ENCODE measurements at regions not wholly inside any gene's neighbourhood (a gene's known extent, or its start where the extent isn't known, plus 50 kb on each side); places are given as distances from the start of the nearest gene placed in this dataset.

DNA sequence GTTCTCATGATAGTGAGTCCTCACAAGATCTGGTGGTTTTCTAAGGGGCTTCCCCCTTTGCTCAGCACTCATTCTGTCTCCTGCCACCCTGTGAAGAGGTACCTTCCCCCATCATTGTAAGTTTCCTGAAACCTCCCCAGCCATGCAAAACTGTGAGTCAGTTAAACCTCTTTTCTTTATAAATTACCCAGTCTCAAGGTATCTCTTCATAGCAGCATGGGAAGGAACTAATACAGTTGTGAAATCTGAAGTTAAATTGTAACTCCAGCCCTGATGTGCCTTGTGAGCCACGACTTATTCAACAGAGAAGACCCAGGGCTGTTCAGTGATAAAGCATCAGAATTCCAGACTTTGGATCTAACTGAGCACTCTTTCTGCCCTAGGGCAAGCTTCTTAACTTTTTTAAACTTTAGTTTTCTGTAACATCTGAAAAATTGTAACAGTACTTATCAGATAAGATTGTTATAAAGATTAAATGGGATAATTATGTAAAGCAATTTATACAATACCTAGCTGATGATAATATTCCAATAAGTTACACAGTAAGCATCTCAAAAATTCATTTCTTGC, 220.0 kb downstream of the TRPC6 start:
- TF ChIP-seq JUN (IDR thresholded peaks at IDR 0.05; ENCODE audit: borderline replicate concordance, insufficient read depth, insufficient read length, low read depth) (no peak), MYC (IDR thresholded peaks at IDR 0.05; ENCODE audit: low read depth, low read length) (no peak), EZH2 (IDR thresholded peaks at IDR 0.05; ENCODE audit: borderline replicate concordance, low read depth, low read length, severe bottlenecking) (no peak), GATA2 (IDR thresholded peaks at IDR 0.05; ENCODE audit: insufficient read depth, insufficient read length, low read depth, low read length) (no peak), POLR2A (IDR thresholded peaks at IDR 0.05; ENCODE audit: low read depth, low read length) (no peak), FOS (IDR thresholded peaks at IDR 0.05; ENCODE audit: borderline replicate concordance, insufficient read depth, low read length) (no peak)
- TF ChIP-seq, protein P1, sequence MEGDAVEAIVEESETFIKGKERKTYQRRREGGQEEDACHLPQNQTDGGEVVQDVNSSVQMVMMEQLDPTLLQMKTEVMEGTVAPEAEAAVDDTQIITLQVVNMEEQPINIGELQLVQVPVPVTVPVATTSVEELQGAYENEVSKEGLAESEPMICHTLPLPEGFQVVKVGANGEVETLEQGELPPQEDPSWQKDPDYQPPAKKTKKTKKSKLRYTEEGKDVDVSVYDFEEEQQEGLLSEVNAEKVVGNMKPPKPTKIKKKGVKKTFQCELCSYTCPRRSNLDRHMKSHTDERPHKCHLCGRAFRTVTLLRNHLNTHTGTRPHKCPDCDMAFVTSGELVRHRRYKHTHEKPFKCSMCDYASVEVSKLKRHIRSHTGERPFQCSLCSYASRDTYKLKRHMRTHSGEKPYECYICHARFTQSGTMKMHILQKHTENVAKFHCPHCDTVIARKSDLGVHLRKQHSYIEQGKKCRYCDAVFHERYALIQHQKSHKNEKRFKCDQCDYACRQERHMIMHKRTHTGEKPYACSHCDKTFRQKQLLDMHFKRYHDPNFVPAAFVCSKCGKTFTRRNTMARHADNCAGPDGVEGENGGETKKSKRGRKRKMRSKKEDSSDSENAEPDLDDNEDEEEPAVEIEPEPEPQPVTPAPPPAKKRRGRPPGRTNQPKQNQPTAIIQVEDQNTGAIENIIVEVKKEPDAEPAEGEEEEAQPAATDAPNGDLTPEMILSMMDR (IDR thresholded peaks at IDR 0.05; ENCODE audit: extremely low read depth in 1 of 2, insufficient read depth in 1 of 2, low read depth in 1 of 2, low read length in 2 of 2), result no peak
- Histone ChIP-seq H3K27ac (ENCODE audit: insufficient read depth, low read depth, low read length) (no peak overlapping the region), H3K9me1 (replicated peaks; ENCODE audit: control insufficient read depth, extremely low read depth, insufficient read depth, low read length) (no peaks in the 10 kb centered on the region), H4K20me1 (replicated peaks; ENCODE audit: control insufficient read depth, extremely low read depth, insufficient read depth, low read length) (no peaks in the 10 kb centered on the region), H3K27me3 (ENCODE audit: control insufficient read depth in 2 of 2, insufficient read depth in 2 of 2, low read length in 2 of 2) (no peaks in the 10 kb centered on the region), H3K79me2 (ENCODE audit: control insufficient read depth, insufficient read depth, low read length) (no peaks in the 10 kb centered on the region), H3K9ac (replicated peaks; ENCODE audit: extremely low read depth, insufficient read depth, low read length) (no peak overlapping the region), H3K9me3 (replicated peaks; ENCODE audit: control insufficient read depth, insufficient read depth, low read length) (no peaks in the 10 kb centered on the region), H2AFZ (ENCODE audit: low read depth, low read length) (no peak overlapping the region), H3K4me2 (ENCODE audit: insufficient read depth, low read length) (no peak overlapping the region), H3K4me3 (replicated peaks in 1 of 3; ENCODE audit: insufficient read depth in 1 of 3, low read depth in 1 of 3, low read length in 3 of 3) (no peak overlapping the region), H3K36me3 (ENCODE audit: control insufficient read depth in 2 of 2, extremely low read depth in 1 of 2, insufficient read depth in 2 of 2, low read length in 2 of 2) (no peaks in the 10 kb centered on the region), H3K4me1 (ENCODE audit: control insufficient read depth, extremely low read depth, insufficient read depth, low read length) (no peaks in the 10 kb centered on the region)
- POLR2A ChIA-PET, result no interaction called here
- intact Hi-C loops (cut with micrococcal nuclease), result no loop called here
- dilution Hi-C loops (cut with MboI; ENCODE audit: extremely low pct_ligation_motif_present, low sequenced_read_pairs), result no loop called here
- DNase-seq (ENCODE audit: low read depth, low spot score), result no peak
- CTCF ChIA-PET, result no interaction called here
- no TSS peak for BruUV-seq (replicated peaks)
- FAIRE-seq, result no peak
